OCI-LY7 (cell line): ENCODE measurements at regions not wholly inside any gene's neighbourhood (a gene's known extent, or its start where the extent isn't known, plus 50 kb on each side); places are given as distances from the start of the nearest gene placed in this dataset.

ENCODE experiments used
- BruUV-seq: library from RNA; stranded (reverse); fragments of 400-500 nt; replicated peaks from 2 replicates; lab custom pipeline; 2021; lab: Mats Ljungman, UMichigan
- CTCF ChIA-PET: fragments of 300-600 bp; sonication (Branson Sonifier 250); formaldehyde crosslinking; loops from one replicate; lab custom pipeline; 2022; ENCODE audit warnings: antibody characterized with exemption; ENCODE audit not compliant: unreplicated experiment; lab: Charles Lee
- POLR2A ChIA-PET: fragments of 300-600 bp; sonication (Branson Sonifier 250); formaldehyde crosslinking; loops from one replicate; lab custom pipeline; 2022; ENCODE audit warnings: antibody characterized with exemption; lab: Charles Lee
- DNase-seq: peaks from one replicate; pipeline ENCODE4 v3.0.0-alpha.2; 2015; ENCODE audit warnings: low spot score
- H2AFZ ChIP-seq: fragments of 200-600 bp; sonication (generic), shearing (Covaris generic); 2 replicates; pipeline ENCODE4 v1.6.1; 2014; ENCODE audit warnings: mild to moderate bottlenecking, antibody characterized with exemption, low read length, moderate library complexity
- H3K27ac ChIP-seq: fragments of 200-600 bp; sonication (generic); 2 replicates; pipeline ENCODE4 v1.5.1; 2014; ENCODE audit warnings: mixed run types, low read depth, mild to moderate bottlenecking, moderate library complexity, low read length, inconsistent platforms; ENCODE audit not compliant: poor library complexity, severe bottlenecking
- H3K36me3 ChIP-seq: fragments of 200-600 bp; sonication (generic); 2 replicates; pipeline ENCODE4 v1.6.1; 2014; ENCODE audit warnings: mild to moderate bottlenecking, antibody characterized with exemption, low read length, moderate library complexity, mixed read lengths; ENCODE audit not compliant: insufficient read depth
- H3K4me1 ChIP-seq: fragments of 200-600 bp; sonication (generic); 2 replicates; pipeline ENCODE4 v1.5.1; 2014; ENCODE audit warnings: mild to moderate bottlenecking, low read length; ENCODE audit not compliant: insufficient read depth, poor library complexity, severe bottlenecking
- H3K4me2 ChIP-seq: fragments of 200-600 bp; sonication (generic); 2 replicates; pipeline ENCODE4 v1.6.1; 2014; ENCODE audit warnings: mild to moderate bottlenecking, low read length
- H3K4me3 ChIP-seq: fragments of 200-600 bp; sonication (generic); 2 replicates; pipeline ENCODE4 v1.5.1; 2014; ENCODE audit warnings: mild to moderate bottlenecking, low read depth, low read length; ENCODE audit not compliant: poor library complexity, severe bottlenecking
- H3K79me2 ChIP-seq: fragments of 200-600 bp; sonication (generic); 2 replicates; pipeline ENCODE4 v1.6.1; 2016; ENCODE audit warnings: low read depth, mild to moderate bottlenecking, low read length, moderate library complexity, mixed read lengths; ENCODE audit not compliant: insufficient read depth
- H3K9me2 ChIP-seq: fragments of 200-600 bp; sonication (generic); 2 replicates; pipeline ENCODE4 v1.6.1; 2016; ENCODE audit warnings: mild to moderate bottlenecking, low read length, mixed read lengths; ENCODE audit not compliant: insufficient read depth
- H3K9me3 ChIP-seq: fragments of 200-600 bp; sonication (generic); 2 replicates; pipeline ENCODE4 v1.6.1; 2014; ENCODE audit warnings: mild to moderate bottlenecking, mixed run types, low read length, mixed read lengths
- H4K20me1 ChIP-seq: fragments of 200-600 bp; sonication (generic); 2 replicates; pipeline ENCODE4 v1.6.1; 2014; ENCODE audit warnings: mild to moderate bottlenecking, antibody characterized with exemption, low read length, moderate library complexity, mixed read lengths; ENCODE audit not compliant: insufficient read depth
- EZH2phosphoT487 ChIP-seq: fragments of 200-600 bp; sonication (generic); IDR thresholded peaks from 2 replicates; pipeline ENCODE4 v1.6.1; 2018; ENCODE audit warnings: low read depth, borderline replicate concordance, mild to moderate bottlenecking, mixed run types, antibody characterized with exemption, low read length, moderate library complexity, mixed read lengths
- intact Hi-C: fragments of 100-400 bp; cut with micrococcal nuclease; formaldehyde crosslinking; loops from one replicate; pipeline ENCODE4 v1.10.0; 2022; ENCODE audit not compliant: unreplicated experiment
- TF ChIP-seq, protein P1 (sequence below): fragments of 200-600 bp; sonication (generic); conservative IDR thresholded peaks from 2 replicates; pipeline ENCODE4 v1.5.1; 2014; ENCODE audit warnings: mild to moderate bottlenecking, antibody characterized with exemption, low read length, moderate library complexity, mixed read lengths

DNA sequence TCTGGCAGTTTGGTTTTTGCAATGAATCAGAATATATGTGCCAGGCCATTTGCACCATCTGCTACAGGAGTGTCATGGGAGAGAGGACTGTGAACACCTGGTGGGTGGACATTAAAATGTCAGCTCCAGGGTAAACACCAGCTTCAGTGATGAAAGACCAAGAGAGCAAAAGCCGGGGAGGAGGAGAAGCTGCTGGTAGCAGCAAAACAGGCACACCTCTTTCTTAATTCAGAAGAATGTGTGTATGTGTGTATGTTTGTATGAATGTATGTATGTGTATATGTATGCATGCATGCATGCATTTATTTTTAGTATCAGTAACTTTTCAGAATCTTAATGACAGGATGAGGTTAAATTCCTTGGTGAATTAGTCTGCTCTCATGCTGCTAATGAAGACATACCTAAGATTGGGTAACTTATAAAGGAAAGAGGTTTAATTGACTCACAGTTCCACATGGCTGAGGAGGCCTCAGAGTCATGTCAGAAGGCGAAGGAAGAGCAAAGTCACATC lies 357.4 kb upstream of the PRICKLE1 start:
- CTCF ChIA-PET: no interaction called here
- H3K4me1 ChIP-seq: no peaks in the 10 kb centered on the region
- no peak for TF ChIP-seq EZH2phosphoT487
- TF ChIP-seq, protein P1, sequence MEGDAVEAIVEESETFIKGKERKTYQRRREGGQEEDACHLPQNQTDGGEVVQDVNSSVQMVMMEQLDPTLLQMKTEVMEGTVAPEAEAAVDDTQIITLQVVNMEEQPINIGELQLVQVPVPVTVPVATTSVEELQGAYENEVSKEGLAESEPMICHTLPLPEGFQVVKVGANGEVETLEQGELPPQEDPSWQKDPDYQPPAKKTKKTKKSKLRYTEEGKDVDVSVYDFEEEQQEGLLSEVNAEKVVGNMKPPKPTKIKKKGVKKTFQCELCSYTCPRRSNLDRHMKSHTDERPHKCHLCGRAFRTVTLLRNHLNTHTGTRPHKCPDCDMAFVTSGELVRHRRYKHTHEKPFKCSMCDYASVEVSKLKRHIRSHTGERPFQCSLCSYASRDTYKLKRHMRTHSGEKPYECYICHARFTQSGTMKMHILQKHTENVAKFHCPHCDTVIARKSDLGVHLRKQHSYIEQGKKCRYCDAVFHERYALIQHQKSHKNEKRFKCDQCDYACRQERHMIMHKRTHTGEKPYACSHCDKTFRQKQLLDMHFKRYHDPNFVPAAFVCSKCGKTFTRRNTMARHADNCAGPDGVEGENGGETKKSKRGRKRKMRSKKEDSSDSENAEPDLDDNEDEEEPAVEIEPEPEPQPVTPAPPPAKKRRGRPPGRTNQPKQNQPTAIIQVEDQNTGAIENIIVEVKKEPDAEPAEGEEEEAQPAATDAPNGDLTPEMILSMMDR: no peak

DNA sequence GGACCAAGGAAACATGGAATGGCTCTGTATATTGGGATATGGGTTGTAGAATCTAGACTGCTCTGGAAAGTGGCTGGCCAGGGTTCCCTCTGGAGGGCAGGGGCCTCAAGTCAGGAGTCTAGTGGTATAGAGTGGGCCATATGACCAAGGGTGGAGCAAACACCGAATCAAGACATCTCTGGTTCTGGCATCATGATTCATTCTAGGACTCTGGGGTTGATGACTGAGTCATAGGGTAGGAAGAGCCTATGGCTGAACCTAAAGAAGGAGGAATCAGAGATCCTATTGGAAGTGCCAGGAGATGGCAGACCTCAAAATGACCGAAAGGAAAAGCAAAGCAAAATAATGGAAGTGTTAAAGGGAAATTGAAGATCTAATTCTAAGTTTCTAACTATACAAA lies 356.4 kb upstream of the PRICKLE1 start:
- no peak overlapping the region for H2AFZ ChIP-seq
- H3K4me2 ChIP-seq: no peak overlapping the region
- H3K27ac ChIP-seq: no peak overlapping the region
- DNase-seq: no peak
- no TSS peak for BruUV-seq
- H4K20me1 ChIP-seq: no peaks in the 10 kb centered on the region
- CTCF ChIA-PET: no interaction called here
- no peak overlapping the region for H3K4me3 ChIP-seq
- H3K79me2 ChIP-seq: no peaks in the 10 kb centered on the region
- no peaks in the 10 kb centered on the region for H3K9me3 ChIP-seq
- intact Hi-C loops: no loop called here
- no peak for TF ChIP-seq EZH2phosphoT487
- TF ChIP-seq, protein P1: no peak
- POLR2A ChIA-PET: no interaction called here
- no peaks in the 10 kb centered on the region for H3K9me2 ChIP-seq
- no peaks in the 10 kb centered on the region for H3K36me3 ChIP-seq
- H3K4me1 ChIP-seq: no peaks in the 10 kb centered on the region

More for the DNA sequence above, 357.4 kb upstream of the PRICKLE1 start:
- Histone ChIP-seq H4K20me1 (no peaks in the 10 kb centered on the region), H3K4me2 (no peak overlapping the region), H3K36me3 (no peaks in the 10 kb centered on the region), H3K79me2 (no peaks in the 10 kb centered on the region), H2AFZ (no peak overlapping the region), H3K4me3 (no peak overlapping the region), H3K27ac (no peak overlapping the region), H3K9me3 (no peaks in the 10 kb centered on the region), H3K9me2 (no peaks in the 10 kb centered on the region)
- BruUV-seq: no TSS peak
- POLR2A ChIA-PET: no interaction called here
- intact Hi-C loops: no loop called here
- DNase-seq: no peak

DNA sequence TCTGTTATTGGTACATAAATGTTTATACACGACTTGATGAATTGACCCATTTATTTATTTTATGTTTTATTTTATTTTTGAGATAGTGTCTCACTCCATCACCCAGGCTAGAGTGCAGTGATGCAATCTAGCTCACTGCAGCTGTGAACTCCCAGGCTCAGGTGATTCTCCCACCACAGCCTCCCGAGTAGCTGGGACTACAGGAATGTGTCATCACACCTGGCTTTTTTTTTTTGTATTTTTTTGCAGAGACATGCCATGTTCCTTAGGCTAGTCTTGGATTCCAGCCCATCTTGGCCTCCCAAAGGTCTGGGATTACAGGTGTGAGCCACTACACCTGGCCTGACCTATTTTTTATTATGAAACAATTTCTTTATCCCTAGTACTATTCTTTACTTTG lies 355.0 kb upstream of the PRICKLE1 start:
- Histone ChIP-seq H3K36me3 (no peaks in the 10 kb centered on the region), H4K20me1 (no peaks in the 10 kb centered on the region), H3K9me3 (no peaks in the 10 kb centered on the region), H3K4me2 (no peak overlapping the region), H3K9me2 (no peaks in the 10 kb centered on the region), H3K4me3 (no peak overlapping the region), H2AFZ (no peak overlapping the region), H3K27ac (no peak overlapping the region), H3K79me2 (no peaks in the 10 kb centered on the region), H3K4me1 (no peaks in the 10 kb centered on the region)
- TF ChIP-seq EZH2phosphoT487: no peak
- TF ChIP-seq, protein P1: no peak
- CTCF ChIA-PET: no interaction called here
- intact Hi-C loops: no loop called here
- no TSS peak for BruUV-seq
- no peak for DNase-seq
- POLR2A ChIA-PET: interaction anchor here (1.2 kb wide), 1 partner anchor 31 kb away, joined by 3 read pairs; no protein-coding TSS in a partner anchor
